OCI-LY3 (cell line): ENCODE measurements at regions not wholly inside any gene's neighbourhood (a gene's known extent, or its start where the extent isn't known, plus 50 kb on each side); places are given as distances from the start of the nearest gene placed in this dataset.

Experiments
- H2AFZ ChIP-seq: fragments of 200-600, 300-600 bp; shearing (Covaris generic); 2 replicates; pipeline ENCODE4 v1.6.0; 2014; ENCODE audit warnings: antibody characterized with exemption, low read depth, low read length
- H3K27ac ChIP-seq: fragments of 200-600, 300-600 bp; sonication (generic); 2 replicates; pipeline ENCODE4 v1.5.1; 2014; ENCODE audit warnings: mild to moderate bottlenecking, low read length, moderate library complexity, mixed read lengths
- H3K27me3 ChIP-seq: fragments of 200-600, 300-600 bp; sonication (generic); 2 replicates; pipeline ENCODE4 v1.6.1; 2014; ENCODE audit warnings: low read depth, low read length, mixed read lengths
- H3K36me3 ChIP-seq: fragments of 200-600, 300-600 bp; sonication (generic); replicated peaks from 2 replicates; pipeline ENCODE3; 2014; ENCODE audit warnings: low read depth, low read length, mixed read lengths
- H3K4me1 ChIP-seq: fragments of 300-600, 200-600 bp; sonication (generic); 2 replicates; pipeline ENCODE4 v1.6.1; 2014; ENCODE audit warnings: low read length, mixed read lengths
- H3K4me2 ChIP-seq: fragments of 200-600, 300-600 bp; sonication (generic); 2 replicates; pipeline ENCODE4 v1.6.1; 2014; ENCODE audit warnings: low read length, mixed read lengths
- H3K4me3 ChIP-seq: fragments of 300-600, 200-600 bp; sonication (generic); 2 replicates; pipeline ENCODE4 v1.5.1; 2014; ENCODE audit warnings: antibody characterized with exemption, mild to moderate bottlenecking, low read length, moderate library complexity
- H3K79me2 ChIP-seq: fragments of 300-600, 200-600 bp; shearing (Covaris generic); 2 replicates; pipeline ENCODE4 v1.6.1; 2014; ENCODE audit warnings: mild to moderate bottlenecking, low read length, mixed read lengths
- H3K9ac ChIP-seq: fragments of 300-600, 200-600 bp; shearing (Covaris generic); 2 replicates; pipeline ENCODE4 v1.6.0; 2014; ENCODE audit warnings: mild to moderate bottlenecking, low read length, moderate library complexity
- H3K9me3 ChIP-seq: fragments of 200-600, 300-600 bp; shearing (Covaris generic); 2 replicates; pipeline ENCODE4 v1.6.1; 2014; ENCODE audit warnings: low read length, mixed read lengths; ENCODE audit not compliant: insufficient read depth
- H4K20me1 ChIP-seq: fragments of 200-600, 300-600 bp; sonication (generic); 2 replicates; pipeline ENCODE4 v1.6.1; 2016; ENCODE audit warnings: low read length, mixed read lengths; ENCODE audit not compliant: insufficient read depth
- CTCF ChIP-seq: fragments of 200-600, 300-600 bp; sonication (generic); IDR thresholded peaks from 2 replicates; pipeline ENCODE4 v1.5.1; 2014; ENCODE audit warnings: antibody characterized with exemption, low read length, low read depth
- EZH2phosphoT487 ChIP-seq: fragments of 200-600 bp; shearing (Covaris generic); IDR thresholded peaks from 2 replicates; pipeline ENCODE4 v1.6.1; 2018; ENCODE audit warnings: antibody characterized with exemption, mixed run types, low read depth

GRCh38 chr1:244199902-244200301, 148.8 kb downstream of the ZBTB18 start:
- Histone ChIP-seq H2AFZ (no peak overlapping the region), H4K20me1 (no peaks in the 10 kb centered on the region), H3K9me3 (no peaks in the 10 kb centered on the region), H3K36me3 (no peaks in the 10 kb centered on the region), H3K27ac (no peak overlapping the region), H3K4me3 (no peak overlapping the region), H3K79me2 (no peaks in the 10 kb centered on the region), H3K4me1 (0 out of 2 replicates have a peak, but pooled peaks cover 3% of the 10 kb centered on the region), H3K4me2 (no peak overlapping the region), H3K27me3 (peaks cover 28% of the 10 kb centered on the region), H3K9ac (no peak overlapping the region)
- TF ChIP-seq CTCF (no peak), EZH2phosphoT487 (no peak)

- Histone ChIP-seq H3K4me1 (0 out of 2 replicates have a peak, but pooled peaks cover 3% of the 10 kb centered on the region), H3K36me3 (no peaks in the 10 kb centered on the region), H3K27me3 (peaks cover 31% of the 10 kb centered on the region), H3K79me2 (no peaks in the 10 kb centered on the region), H3K4me2 (no peak overlapping the region), H3K9ac (no peak overlapping the region), H3K4me3 (no peak overlapping the region), H3K27ac (no peak overlapping the region), H4K20me1 (no peaks in the 10 kb centered on the region), H3K9me3 (no peaks in the 10 kb centered on the region), H2AFZ (no peak overlapping the region)
- TF ChIP-seq CTCF: no peak
- no peak for TF ChIP-seq EZH2phosphoT487
Measured at GRCh38 chr1:244200596-244200995, 149.5 kb downstream of the ZBTB18 start.

- Histone ChIP-seq H3K27ac (no peak overlapping the region), H3K9ac (no peak overlapping the region)
Measured at GRCh38 chr1:244201750-244202149, 150.7 kb downstream of the ZBTB18 start.

GRCh38 chr1:244204004-244204403, 152.9 kb downstream of the ZBTB18 start:
- H3K27ac ChIP-seq: no peak overlapping the region
- no peaks in the 10 kb centered on the region for H4K20me1 ChIP-seq
- H3K27me3 ChIP-seq: peaks cover 53% of the 10 kb centered on the region
- H3K9me3 ChIP-seq: no peaks in the 10 kb centered on the region
- H3K4me3 ChIP-seq: no peak overlapping the region
- H3K36me3 ChIP-seq: no peaks in the 10 kb centered on the region
- no peaks in the 10 kb centered on the region for H3K79me2 ChIP-seq
- H2AFZ ChIP-seq: no peak overlapping the region
- 0 out of 2 replicates have a peak, but pooled peaks cover 3% of the 10 kb centered on the region for H3K4me1 ChIP-seq
- no peak overlapping the region for H3K9ac ChIP-seq
- TF ChIP-seq EZH2phosphoT487: no peak
- TF ChIP-seq CTCF: no peak
- no peak overlapping the region for H3K4me2 ChIP-seq

More at GRCh38 chr1:244201750-244202149, 150.7 kb downstream of the ZBTB18 start:
- 0 out of 2 replicates have a peak, but pooled peaks cover 3% of the 10 kb centered on the region for H3K4me1 ChIP-seq
- H3K9me3 ChIP-seq: no peaks in the 10 kb centered on the region
- no peaks in the 10 kb centered on the region for H4K20me1 ChIP-seq
- H3K4me2 ChIP-seq: no peak overlapping the region
- H3K36me3 ChIP-seq: no peaks in the 10 kb centered on the region
- no peak overlapping the region for H2AFZ ChIP-seq
- no peak for TF ChIP-seq EZH2phosphoT487
- TF ChIP-seq CTCF: no peak
- peaks cover 34% of the 10 kb centered on the region for H3K27me3 ChIP-seq
- H3K4me3 ChIP-seq: no peak overlapping the region
- no peaks in the 10 kb centered on the region for H3K79me2 ChIP-seq
